IMR-90 (cell line): ENCODE measurements at regions not wholly inside any gene's neighbourhood (a gene's known extent, or its start where the extent isn't known, plus 50 kb on each side); places are given as distances from the start of the nearest gene placed in this dataset.

Source experiments
- ATAC-seq: fragments of 200-7000 bp; cut with Tn5 transposase; 2 replicates; pipeline ENCODE4 v1.9.1; 2020; ENCODE audit warnings: low read depth, mild to moderate bottlenecking, moderate library complexity
- BruUV-seq: library from RNA; stranded (reverse); fragments of 400-500 nt; replicated peaks from 2 replicates; lab custom pipeline; 2021; lab: Mats Ljungman, UMichigan
- CTCF ChIA-PET: fragments of 300-600 bp; formaldehyde crosslinking; extraction: SDS; loops from one replicate; lab custom pipeline; 2021; ENCODE audit warnings: antibody characterized with exemption; lab: Yijun Ruan, JAX
- POLR2A ChIA-PET: fragments of 300-600 bp; sonication (Branson Sonifier 250); formaldehyde crosslinking; loops from one replicate; lab custom pipeline; 2022; ENCODE audit warnings: antibody characterized with exemption; ENCODE audit not compliant: unreplicated experiment; lab: Charles Lee
- DNase-seq: peaks from one replicate; pipeline ENCODE4 v3.0.0; 2013
- H2AFZ ChIP-seq: replicated peaks from 2 replicates; pipeline ENCODE3; 2013; ENCODE audit warnings: low read length, mild to moderate bottlenecking; ENCODE audit not compliant: poor library complexity
- H2AK5ac ChIP-seq: 2 replicates; pipeline ENCODE4 v1.6.1; 2013; ENCODE audit warnings: low read depth, low read length, inconsistent platforms
- H2AK9ac ChIP-seq: replicated peaks from 2 replicates; pipeline ENCODE3; 2013; ENCODE audit warnings: mild to moderate bottlenecking, low read depth, low read length, moderate library complexity; ENCODE audit not compliant: poor library complexity
- H2BK120ac ChIP-seq: 2 replicates; pipeline ENCODE4 v1.6.1; 2013; ENCODE audit warnings: low read depth, low read length, inconsistent platforms
- H2BK15ac ChIP-seq: 3 replicates; pipeline ENCODE4 v1.6.1; 2013; ENCODE audit warnings: low read depth, low read length, inconsistent platforms
- H2BK20ac ChIP-seq: 2 replicates; pipeline ENCODE4 v1.6.1; 2013; ENCODE audit warnings: low read depth, mild to moderate bottlenecking, inconsistent platforms, low read length, moderate library complexity
- H2BK5ac ChIP-seq: 2 replicates; pipeline ENCODE4 v1.6.1; 2013; ENCODE audit warnings: mild to moderate bottlenecking, low read depth, low read length, inconsistent platforms; ENCODE audit not compliant: poor library complexity, severe bottlenecking
- H3K14ac ChIP-seq: replicated peaks from 2 replicates; pipeline ENCODE4 v1.6.1; 2013; ENCODE audit warnings: low read depth, low read length, inconsistent platforms
- H3K18ac ChIP-seq: 2 replicates; pipeline ENCODE4 v1.6.1; 2013; ENCODE audit warnings: low read depth, low read length, control low read depth
- H3K23ac ChIP-seq: 2 replicates; pipeline ENCODE4 v1.6.1; 2013; ENCODE audit warnings: low read depth, low read length, inconsistent platforms
- H3K27ac ChIP-seq: 2 replicates; pipeline ENCODE4 v1.5.1; 2013; ENCODE audit warnings: mild to moderate bottlenecking, control low read depth, low read length; ENCODE audit not compliant: insufficient read depth
- H3K27me3 ChIP-seq: 2 replicates; pipeline ENCODE4 v1.6.1; 2013; ENCODE audit warnings: low read length; ENCODE audit not compliant: control insufficient read depth, insufficient read depth
- H3K36me3 ChIP-seq: 2 replicates; pipeline ENCODE4 v1.6.1; 2013; ENCODE audit warnings: low read length, mixed read lengths; ENCODE audit not compliant: control insufficient read depth, insufficient read depth
- H3K4ac ChIP-seq: 2 replicates; pipeline ENCODE4 v1.6.1; 2013; ENCODE audit warnings: low read depth, low read length, inconsistent platforms
- H3K4me1 ChIP-seq: 2 replicates; pipeline ENCODE4 v1.6.1; 2013; ENCODE audit warnings: low read length, mixed read lengths; ENCODE audit not compliant: control insufficient read depth, insufficient read depth
- H3K4me2 ChIP-seq: 2 replicates; pipeline ENCODE4 v1.6.1; 2013; ENCODE audit warnings: low read depth, mild to moderate bottlenecking, control low read depth, low read length, moderate library complexity
- H3K4me3 ChIP-seq: 2 replicates; pipeline ENCODE4 v1.5.1; 2013; ENCODE audit warnings: low read depth, mild to moderate bottlenecking, control low read depth, low read length, moderate library complexity; ENCODE audit not compliant: insufficient read depth
- H3K56ac ChIP-seq: 2 replicates; pipeline ENCODE4 v1.6.1; 2013; ENCODE audit warnings: low read length, inconsistent platforms; ENCODE audit not compliant: insufficient read depth; ENCODE audit errors: extremely low read depth
- H3K79me1 ChIP-seq, 2 experiments: 2 replicates each; pipeline ENCODE4 v1.6.1; 2013; ENCODE audit warnings: low read length in 2 of 2, inconsistent platforms in 1 of 2, low read depth in 1 of 2
- H3K9ac ChIP-seq: 2 replicates; pipeline ENCODE4 v1.6.1; 2013; ENCODE audit warnings: low read depth, low read length, control low read depth
- H3K9me1 ChIP-seq: 2 replicates; pipeline ENCODE4 v1.6.1; 2013; ENCODE audit warnings: low read length, inconsistent platforms; ENCODE audit not compliant: insufficient read depth
- H3K9me3 ChIP-seq: 2 replicates; pipeline ENCODE4 v1.6.1; 2013; ENCODE audit warnings: low read length; ENCODE audit not compliant: control insufficient read depth, insufficient read depth
- H4K20me1 ChIP-seq: 2 replicates; pipeline ENCODE4 v1.6.1; 2013; ENCODE audit warnings: low read length, inconsistent platforms; ENCODE audit not compliant: insufficient read depth
- H4K5ac ChIP-seq: 2 replicates; pipeline ENCODE4 v1.6.1; 2013; ENCODE audit warnings: mild to moderate bottlenecking, low read depth, low read length, control low read depth
- H4K8ac ChIP-seq, 2 experiments: 2 replicates each; pipeline ENCODE4 v1.6.1; 2013; ENCODE audit warnings: low read depth in 2 of 2, low read length in 2 of 2, control low read depth in 1 of 2, inconsistent platforms in 1 of 2
- H4K91ac ChIP-seq: 2 replicates; pipeline ENCODE4 v1.6.1; 2013; ENCODE audit warnings: low read depth, low read length, inconsistent platforms; ENCODE audit not compliant: insufficient read depth
- BHLHE40 ChIP-seq: fragments of 150-350 bp; IDR thresholded peaks from 2 replicates; pipeline ENCODE4 v1.6.1; 2016; ENCODE audit warnings: mild to moderate bottlenecking, low read depth, low read length
- CTCF ChIP-seq: conservative IDR thresholded peaks from 2 replicates; pipeline ENCODE4 v1.5.1; 2012; ENCODE audit warnings: mild to moderate bottlenecking, low read depth, low read length, improper control_type of control experiment
- FOS ChIP-seq: fragments of 150-350 bp; IDR thresholded peaks from 2 replicates; pipeline ENCODE4 v1.6.1; 2016; ENCODE audit warnings: low read depth, low read length
- MAFK ChIP-seq: IDR thresholded peaks from 2 replicates; pipeline ENCODE4 v1.6.1; 2012; ENCODE audit warnings: low read depth, low read length, improper control_type of control experiment
- MAZ ChIP-seq: IDR thresholded peaks from 2 replicates; pipeline ENCODE4 v1.6.1; 2012; ENCODE audit warnings: low read depth, mild to moderate bottlenecking, low read length, improper control_type of control experiment, moderate library complexity, borderline replicate concordance
- MXI1 ChIP-seq: IDR thresholded peaks from 2 replicates; pipeline ENCODE4 v1.6.1; 2012; ENCODE audit warnings: low read depth, mild to moderate bottlenecking, low read length, moderate library complexity, borderline replicate concordance
- POLR2A ChIP-seq: IDR thresholded peaks from 2 replicates; pipeline ENCODE4 v1.6.1; 2012; ENCODE audit warnings: mild to moderate bottlenecking, low read depth, low read length
- RAD21 ChIP-seq: IDR thresholded peaks from 2 replicates; pipeline ENCODE4 v1.6.1; 2012; ENCODE audit warnings: low read length, improper control_type of control experiment
- RCOR1 ChIP-seq: IDR thresholded peaks from 2 replicates; pipeline ENCODE4 v1.6.1; 2012; ENCODE audit warnings: mild to moderate bottlenecking, low read length, improper control_type of control experiment; ENCODE audit not compliant: insufficient replicate concordance
- RFX5 ChIP-seq: IDR thresholded peaks from 2 replicates; pipeline ENCODE4 v1.8.0; 2012; ENCODE audit warnings: low read depth, mild to moderate bottlenecking, low read length, moderate library complexity
- SMC3 ChIP-seq: fragments of 150-350 bp; IDR thresholded peaks from 2 replicates; pipeline ENCODE4 v1.6.1; 2016; ENCODE audit warnings: low read depth, mild to moderate bottlenecking, antibody characterized with exemption, low read length, moderate library complexity
- USF2 ChIP-seq: fragments of 150-350 bp; IDR thresholded peaks from 2 replicates; pipeline ENCODE4 v1.6.1; 2017; ENCODE audit warnings: mild to moderate bottlenecking, antibody characterized with exemption, low read length, low read depth
- WGBS, 2 experiments: methylation state at CpG; one replicate each; pipeline versions ENCODE4 v1.1.5 to v1.1.7; 2013; ENCODE audit warnings: missing lambda C conversion rate in 2 of 2; ENCODE audit not compliant: insufficient read length in 1 of 2; ENCODE audit errors: extremely low coverage in 2 of 2; 5-methylcytosine and 5-hydroxymethylcytosine counted together
- dilution Hi-C: fragments of 300-500 bp; cut with HindIII; formaldehyde crosslinking; loops from one replicate; pipeline ENCODE4 v1.14.3; 2018; ENCODE audit warnings: low sequenced_read_pairs; ENCODE audit not compliant: unreplicated experiment
- in situ Hi-C: fragments of 300-500 bp; cut with MboI; formaldehyde crosslinking; loops from 3 replicates; pipeline ENCODE4 v1.14.3; 2019; ENCODE audit warnings: low sequenced_read_pairs, inconsistent platforms, mixed read lengths
- intact Hi-C: fragments of 100-400 bp; cut with micrococcal nuclease; formaldehyde crosslinking; loops from 2 replicates; pipeline ENCODE4 v1.10.0; 2022

GRCh38 chr3:94543161-94543560 is 480.3 kb downstream of the NSUN3 start:
- no peak overlapping the region for H4K91ac ChIP-seq
- no peak overlapping the region for H3K9ac ChIP-seq
- no peak overlapping the region for H2BK15ac ChIP-seq
- no peak overlapping the region for H3K4ac ChIP-seq
- H3K27ac ChIP-seq: no peak overlapping the region
- H3K9me1 ChIP-seq: no peaks in the 10 kb centered on the region
- intact Hi-C loops (no loop called here), in situ Hi-C loops (no loop called here), dilution Hi-C loops (no loop called here)
- no peak overlapping the region for H3K4me3 ChIP-seq
- no peak overlapping the region for H4K8ac ChIP-seq
- H4K20me1 ChIP-seq: no peaks in the 10 kb centered on the region
- H3K27me3 ChIP-seq: no peaks in the 10 kb centered on the region
- no peak overlapping the region for H4K5ac ChIP-seq
- ChIA-PET POLR2A (no interaction called here), CTCF (interaction anchor here (0.6 kb wide), 1 partner anchor 253 kb away, joined by 4 read pairs; no protein-coding TSS in a partner anchor)
- H3K56ac ChIP-seq: no peak overlapping the region
- no CpG with 5 or more reads among the region's 2 CpGs for WGBS, 2 experiments
- no peak overlapping the region for H3K14ac ChIP-seq
- no peak overlapping the region for H2AK9ac ChIP-seq
- H3K4me1 ChIP-seq: no peaks in the 10 kb centered on the region
- H3K18ac ChIP-seq: no peak overlapping the region
- H3K23ac ChIP-seq: no peak overlapping the region
- no peak overlapping the region for H2BK120ac ChIP-seq
- no peak overlapping the region for H3K4me2 ChIP-seq
- H2BK20ac ChIP-seq: no peak overlapping the region
- no peak overlapping the region for H2AK5ac ChIP-seq
- BruUV-seq: no TSS peak
- no peak overlapping the region for H2AFZ ChIP-seq
- no peak for ATAC-seq
- H3K9me3 ChIP-seq: no peaks in the 10 kb centered on the region
- no peak for DNase-seq
- TF ChIP-seq POLR2A: no peak
- TF ChIP-seq USF2: no peak
- TF ChIP-seq BHLHE40: no peak
- TF ChIP-seq FOS: no peak
- TF ChIP-seq RAD21: no peak
- TF ChIP-seq RFX5: no peak
- no peak for TF ChIP-seq MAZ
- no peak for TF ChIP-seq MXI1
- no peak for TF ChIP-seq MAFK
- TF ChIP-seq SMC3: no peak
- TF ChIP-seq CTCF: no peak
- TF ChIP-seq RCOR1: no peak
- H2BK5ac ChIP-seq: no peak overlapping the region
- no peaks in the 10 kb centered on the region for H3K79me1 ChIP-seq
- no peaks in the 10 kb centered on the region for H3K36me3 ChIP-seq
